ENCODE measurements at regions not wholly inside any gene's neighbourhood (a gene's known extent, or its start where the extent isn't known, plus 50 kb on each side); places are given as distances from the start of the nearest gene placed in this dataset.
"Not testable (repeated sequence)": the region's sequence is repeated elsewhere in the genome, so short reads cannot be mapped to it uniquely, and the experiment has no call there.

DNA sequence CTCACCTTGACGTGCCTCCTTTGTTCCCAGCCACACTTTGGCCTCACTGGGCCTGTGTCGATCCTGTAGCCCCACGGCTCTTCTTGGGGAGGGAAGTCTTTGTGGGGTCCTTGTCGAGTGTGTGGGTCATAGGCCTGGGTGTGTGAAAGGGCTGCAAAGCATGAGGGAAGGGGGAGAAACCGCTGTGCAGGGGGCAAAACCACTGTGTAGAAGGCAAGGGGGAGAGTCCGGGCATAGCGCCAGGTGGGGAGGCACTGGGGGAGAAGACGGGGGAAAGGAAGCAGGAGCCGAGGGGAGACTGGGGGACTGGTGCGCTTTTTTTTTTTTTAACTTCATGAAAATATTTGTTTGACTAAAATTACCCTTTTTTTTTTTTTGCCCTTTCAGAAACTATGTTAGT, 65.1 kb upstream of the RASD2 start:
- DNase-seq: no peak

DNA sequence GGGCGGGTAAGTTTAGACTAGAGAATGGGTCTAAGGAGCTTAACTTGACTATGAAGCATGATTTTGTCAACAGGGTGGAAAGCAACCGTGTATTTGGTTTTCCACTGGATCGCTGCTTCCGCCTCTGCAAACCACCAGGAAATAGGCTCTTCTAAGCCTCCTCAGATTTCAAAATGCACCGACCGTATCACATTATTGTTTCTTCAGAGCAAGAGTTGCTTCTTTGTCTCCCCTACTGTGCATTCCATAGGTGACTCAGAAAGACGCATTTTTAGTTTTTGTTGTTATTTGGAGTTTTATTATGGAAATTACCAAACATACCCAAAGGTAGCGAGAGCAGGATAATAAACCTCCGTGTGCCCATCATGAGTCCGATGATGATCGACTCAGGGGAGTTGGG, 64.3 kb upstream of the RASD2 start:
- no peak for DNase-seq

DNA sequence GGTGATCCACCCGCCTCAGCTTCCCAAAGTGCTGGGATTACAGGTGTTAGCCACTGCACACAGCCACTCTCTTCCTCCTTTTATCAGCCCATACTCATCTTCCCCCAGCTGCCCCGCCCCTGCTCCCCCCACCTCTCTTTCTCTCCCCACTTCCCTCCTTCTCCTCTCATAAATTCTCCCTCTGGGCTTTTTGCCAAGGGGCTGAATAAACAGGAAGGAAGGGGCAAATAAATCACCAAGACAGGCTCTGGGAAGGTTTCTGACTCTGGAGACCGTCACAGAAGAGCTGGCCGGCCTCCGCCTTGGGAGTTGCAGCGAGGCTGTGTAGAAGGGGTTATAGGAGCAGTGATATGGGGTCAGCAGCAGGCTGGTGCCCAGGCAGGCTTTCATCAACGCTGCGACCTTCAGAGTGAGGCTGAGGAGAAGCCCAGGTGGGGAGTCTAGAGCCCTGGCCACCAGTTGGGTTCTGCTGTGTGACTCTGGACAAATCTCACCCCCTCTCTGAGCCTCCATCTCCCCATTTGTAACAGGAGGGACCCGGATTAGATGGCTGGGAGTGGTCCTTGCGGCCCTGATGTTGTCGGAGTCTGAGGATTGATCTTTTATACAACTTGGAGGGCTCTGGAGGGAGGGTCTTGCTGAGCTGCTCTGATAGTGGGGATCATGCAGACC, 62.6 kb upstream of the RASD2 start:
- DNase-seq: peak; percentile 56 to 78

DNA sequence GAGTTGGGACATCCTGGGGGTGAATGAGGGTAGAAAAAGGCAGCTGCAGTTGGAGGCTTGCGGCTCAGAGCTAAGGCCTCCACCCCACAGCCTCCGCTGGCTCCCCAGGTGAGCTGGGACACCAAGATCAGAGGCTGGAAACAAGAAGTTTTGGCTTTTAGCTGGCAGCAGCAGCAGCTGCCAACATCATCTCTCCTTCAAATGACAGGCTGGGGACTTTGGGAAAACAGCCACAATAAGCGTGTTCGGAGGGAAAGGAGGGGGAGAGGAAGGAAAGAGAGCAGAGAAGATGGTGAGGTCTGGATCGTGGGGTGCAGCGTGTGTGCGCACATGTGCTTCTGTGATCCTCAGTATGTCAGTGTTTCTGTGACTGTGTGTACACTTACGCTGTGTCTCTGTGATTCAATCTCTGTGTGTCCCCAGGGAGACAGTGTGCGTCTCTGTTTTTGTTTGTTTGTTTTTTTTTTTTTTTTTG, 62.0 kb upstream of the RASD2 start:
- no peak for DNase-seq

DNA sequence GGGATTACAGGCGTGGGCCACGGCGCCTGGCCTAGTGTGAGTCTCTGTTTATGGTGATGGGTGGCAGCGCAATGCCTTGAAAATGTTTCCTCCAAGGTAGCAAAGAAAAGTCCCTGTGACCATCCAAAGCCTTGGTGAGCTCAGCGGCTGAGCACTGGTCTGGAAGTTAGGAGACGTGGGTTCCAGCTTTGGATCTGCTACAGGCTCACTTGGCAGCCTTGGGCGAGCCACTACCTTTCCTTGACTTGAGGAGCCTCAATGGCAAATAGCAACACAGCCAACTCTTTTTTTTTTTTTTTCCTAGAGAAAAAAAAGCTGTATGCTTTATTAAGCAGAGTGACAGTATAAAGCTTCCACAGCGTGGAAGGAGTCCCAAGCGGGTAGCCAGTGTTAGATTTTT, 61.3 kb upstream of the RASD2 start:
- DNase-seq: no peak

DNA sequence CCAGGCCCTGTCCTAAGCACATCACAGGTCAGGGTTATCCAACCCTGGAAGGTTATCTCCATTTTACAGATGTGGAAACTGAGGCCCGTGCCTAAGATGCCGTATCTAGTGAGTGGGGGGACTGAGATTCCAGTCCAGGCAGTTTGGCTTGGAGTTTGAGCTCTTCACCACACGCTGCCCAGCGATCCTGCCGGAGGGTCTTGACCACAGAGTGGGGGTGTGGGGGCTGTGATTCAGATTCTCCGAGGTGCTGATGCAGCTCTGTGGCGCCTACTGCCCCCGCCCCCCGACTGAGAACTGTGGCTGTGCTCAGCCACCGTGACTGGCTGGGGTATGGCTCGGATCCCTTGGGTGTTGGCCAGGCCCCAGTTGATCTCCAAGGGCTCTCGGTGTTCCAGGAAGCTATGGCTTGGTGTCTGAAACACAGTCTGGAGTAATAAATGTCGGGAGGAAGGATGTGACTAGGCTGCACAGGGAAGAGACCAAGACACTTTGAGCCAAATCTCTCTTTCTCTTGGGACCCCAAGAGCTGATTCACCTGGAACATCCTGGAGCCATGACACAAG, 60.6 kb upstream of the RASD2 start:
- no peak for DNase-seq

DNA sequence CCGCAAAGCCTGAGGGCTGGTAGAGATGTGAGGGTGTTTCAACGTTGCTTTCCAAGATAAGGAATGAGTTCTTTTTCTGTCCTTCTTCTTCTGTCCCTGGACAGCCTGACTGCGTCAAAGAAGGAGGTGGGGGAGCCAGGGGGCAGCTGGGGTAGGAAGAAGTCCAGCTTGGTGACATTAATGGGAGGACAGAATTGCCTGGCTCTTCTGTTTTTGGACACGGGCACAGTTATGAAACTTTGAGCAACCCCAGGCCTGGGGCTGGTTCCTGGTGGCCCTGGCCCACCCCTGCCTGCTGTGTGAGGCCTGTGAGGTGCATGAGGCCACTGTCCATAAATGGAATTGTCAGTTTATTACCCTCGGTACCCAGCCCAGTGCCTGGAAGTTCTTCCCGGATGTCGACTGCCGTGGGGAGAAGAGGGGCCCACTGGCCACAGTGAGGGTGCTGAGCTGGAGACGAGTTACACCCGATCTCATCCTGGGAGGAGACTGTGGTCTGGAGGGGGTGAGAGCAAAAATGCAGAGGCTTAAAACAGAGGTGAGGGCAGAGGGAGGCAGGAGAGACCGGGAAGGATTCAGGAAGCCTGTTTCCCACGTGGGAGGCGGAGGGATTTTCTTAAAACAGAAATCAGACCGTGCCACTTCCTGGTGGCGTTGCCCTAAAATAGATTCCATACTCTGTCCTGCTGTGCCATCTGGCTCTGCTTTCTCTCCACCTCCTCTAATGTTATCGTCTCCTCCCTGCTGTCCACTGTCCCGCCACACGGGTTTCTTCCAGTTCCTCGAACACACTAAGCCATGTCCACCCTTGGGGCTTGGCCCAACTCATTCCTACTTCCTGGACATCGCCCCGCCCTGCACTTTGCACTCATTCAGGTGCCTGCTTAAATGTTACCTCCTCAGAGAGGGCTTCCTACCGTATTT, 59.7 kb upstream of the RASD2 start:
- no peak for DNase-seq

DNA sequence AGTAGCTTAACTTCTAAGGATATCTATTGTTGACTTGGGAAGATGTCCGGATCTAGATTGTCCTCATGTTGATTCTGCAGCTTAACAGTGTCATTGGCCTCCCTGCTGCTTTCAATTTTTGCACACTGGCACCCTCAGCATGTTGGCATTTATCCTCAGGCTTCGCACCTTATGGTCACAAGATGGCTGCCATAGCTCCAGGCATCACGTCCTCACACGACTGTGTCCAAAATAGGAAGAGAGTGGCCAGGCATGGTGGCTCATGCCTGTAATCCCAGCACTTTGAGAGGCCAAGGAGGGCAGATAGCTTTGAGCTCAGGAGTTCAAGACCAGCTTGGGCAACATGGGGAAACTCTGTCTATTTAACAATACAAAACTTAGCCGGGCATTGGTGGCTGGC, 58.3 kb upstream of the RASD2 start:
- no peak for DNase-seq

DNA sequence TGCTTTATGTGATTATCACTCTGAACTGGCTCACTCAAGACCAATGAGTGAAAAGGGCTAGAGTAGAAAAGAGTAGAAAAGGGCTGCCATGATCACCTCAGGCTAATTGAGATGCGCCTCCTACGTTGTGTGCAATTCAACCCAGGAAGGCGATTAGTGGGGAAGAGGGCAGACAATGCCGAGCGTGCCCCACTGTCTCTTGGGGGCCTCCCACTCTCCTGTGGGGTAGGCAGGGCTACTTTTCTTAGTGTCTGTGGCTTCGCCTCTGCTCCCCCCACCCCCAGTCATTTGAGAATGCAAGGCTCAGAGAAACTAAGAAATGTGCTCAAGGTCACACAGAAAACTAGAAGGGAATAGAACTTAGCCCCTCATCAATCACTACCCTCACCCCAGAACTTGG, 57.7 kb upstream of the RASD2 start:
- DNase-seq: no peak

DNA sequence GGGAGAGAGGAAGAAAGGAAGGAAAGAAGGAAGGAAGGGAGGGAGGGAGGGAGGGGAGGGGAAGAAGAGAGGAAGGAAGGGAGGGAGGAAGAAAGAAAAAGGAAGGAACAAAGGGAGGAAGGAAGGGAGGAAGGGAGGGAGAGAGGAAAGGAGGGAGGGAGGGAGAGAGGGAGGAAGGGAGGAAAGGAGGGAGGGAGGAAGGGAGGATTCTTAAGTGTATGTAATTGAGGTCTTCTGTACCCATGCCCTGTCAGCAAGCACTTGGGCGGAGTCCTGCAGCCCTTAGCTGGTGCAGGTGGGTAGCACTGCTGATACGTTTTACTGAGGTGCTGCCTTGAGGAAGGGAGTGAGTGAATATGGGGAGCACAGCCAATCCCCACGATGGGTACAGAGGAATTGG, 56.9 kb upstream of the RASD2 start:
- DNase-seq: no peak

DNA sequence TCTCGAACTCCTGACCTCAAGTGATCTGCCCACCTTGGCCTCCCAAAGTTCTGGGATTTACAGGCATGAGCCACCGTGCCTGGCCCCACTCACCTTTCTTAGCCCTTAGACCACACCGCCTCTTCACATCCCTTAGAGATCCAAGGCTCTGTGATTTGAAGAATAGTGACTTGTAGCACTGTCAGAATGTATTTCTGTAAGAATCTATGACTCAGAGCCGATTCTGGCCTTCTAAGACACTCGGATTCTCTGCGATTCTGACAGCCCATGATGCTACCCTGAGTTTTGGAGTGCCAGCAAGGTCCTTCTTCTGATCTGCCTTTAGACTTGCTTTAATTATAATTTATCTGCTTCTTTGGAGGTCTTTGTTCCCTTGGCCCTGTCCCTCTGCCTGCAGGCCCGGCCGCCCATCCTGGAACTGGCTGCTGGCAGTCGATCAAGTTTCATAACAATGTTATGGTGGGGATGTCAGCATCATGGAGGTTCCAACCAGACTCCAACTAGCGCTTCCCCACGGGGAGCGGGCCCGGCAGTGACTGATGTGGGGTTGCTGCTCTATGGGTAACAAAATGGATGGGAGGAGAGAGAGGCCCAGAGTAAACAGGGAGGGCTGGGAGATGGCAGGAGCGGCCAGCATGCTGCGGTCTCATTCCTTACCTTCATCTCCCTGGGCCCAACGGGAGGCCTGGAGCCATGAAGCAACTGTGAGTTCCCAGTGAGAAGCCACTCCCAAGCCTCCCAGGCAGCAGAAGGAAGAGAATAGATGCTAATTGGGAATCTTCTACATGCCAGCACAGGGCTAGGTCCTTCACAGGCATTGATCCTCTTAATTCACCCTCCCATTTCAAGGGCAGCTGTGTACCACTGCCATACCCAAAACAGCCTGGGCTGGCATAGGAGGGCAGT, 55.7 kb upstream of the RASD2 start:
- DNase-seq: no peak

DNA sequence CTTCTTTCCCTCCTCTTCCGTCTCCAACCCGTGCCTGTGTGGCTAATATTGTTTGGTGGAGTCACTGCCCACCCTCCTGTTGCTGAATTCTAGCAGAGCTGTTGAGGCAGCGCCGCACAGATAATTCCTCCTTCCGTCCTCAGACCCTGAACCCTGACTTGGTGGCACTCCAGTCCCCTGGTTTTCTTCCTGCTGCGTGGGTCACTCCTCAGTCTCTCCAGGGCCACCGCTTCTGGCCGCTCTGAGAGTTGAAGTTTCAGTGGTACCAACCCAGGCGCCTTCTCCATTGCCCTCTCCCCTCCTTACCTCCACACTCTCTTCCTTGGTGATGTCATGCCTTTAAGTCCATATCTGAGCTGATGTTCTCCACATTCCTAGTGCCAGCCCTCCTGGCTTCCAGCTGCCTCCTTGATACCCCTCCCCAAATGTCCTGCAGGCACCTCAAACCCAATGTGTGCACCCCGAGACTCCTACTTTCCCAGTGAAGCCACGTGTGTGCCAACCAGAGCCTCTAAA, 54.5 kb upstream of the RASD2 start:
- DNase-seq: no peak

DNA sequence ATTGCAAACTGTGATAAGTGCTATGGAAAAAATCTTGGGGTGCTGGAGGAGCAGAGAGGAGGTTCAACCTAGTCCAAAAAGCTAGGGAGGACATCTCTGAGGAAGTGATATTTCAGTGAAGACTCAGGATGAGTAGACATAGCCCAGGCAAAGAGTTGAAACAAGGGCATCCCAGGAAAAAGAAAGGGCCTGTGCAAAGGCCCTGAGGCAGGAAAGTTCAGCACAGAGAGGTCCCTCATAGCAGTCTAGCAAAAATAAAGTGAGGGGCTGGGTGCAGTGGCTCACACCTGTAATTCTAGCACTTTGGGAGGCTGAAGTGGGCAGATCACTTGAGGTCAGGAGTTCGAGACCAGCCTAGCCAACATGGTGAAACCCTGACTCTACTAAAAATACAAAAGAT, 53.0 kb upstream of the RASD2 start:
- not testable (repeated sequence) for DNase-seq

DNA sequence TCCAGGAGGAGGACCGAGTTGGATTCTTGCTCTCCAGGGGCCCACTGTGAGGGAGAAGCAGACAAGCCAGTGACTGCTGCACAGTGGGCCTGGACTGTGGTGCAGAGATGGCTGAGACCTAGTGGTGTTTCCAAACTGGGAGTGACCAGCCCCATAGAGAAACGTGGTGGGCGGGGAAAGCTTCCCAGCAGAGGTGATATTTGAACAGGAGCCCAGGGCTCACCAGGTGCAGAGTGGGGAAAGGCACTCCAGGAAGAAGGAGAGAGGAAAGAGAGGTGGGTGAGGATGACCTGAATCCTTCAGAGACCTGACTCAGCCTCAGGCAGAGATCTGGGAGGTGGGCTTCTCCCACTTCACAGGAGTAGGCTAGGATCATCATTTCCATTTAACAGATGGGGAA, 52.1 kb upstream of the RASD2 start:
- no peak for DNase-seq

DNA sequence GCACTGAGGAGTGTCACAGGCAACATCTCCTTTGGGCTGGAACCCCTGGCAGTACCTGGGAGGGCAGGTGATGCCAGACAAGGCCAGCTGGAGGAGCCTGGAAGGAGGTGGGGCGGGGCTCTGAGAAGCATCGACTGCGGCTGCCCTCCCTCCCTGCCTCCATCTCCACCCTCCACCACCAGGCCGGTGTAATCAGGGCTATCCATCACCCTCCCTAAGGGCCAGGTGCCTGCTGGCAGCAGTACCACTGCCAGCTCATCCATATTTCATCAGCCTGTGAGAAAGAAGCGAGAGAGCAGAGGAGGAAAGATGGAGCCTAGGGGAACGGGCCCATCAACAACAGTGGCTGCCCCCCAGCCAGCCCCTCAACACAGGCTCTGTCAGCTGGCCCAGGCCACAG, 51.4 kb upstream of the RASD2 start:
- no peak for DNase-seq
